Endodermal cell (in vitro differentiated cells): ENCODE measurements at regions not wholly inside any gene's neighbourhood (a gene's known extent, or its start where the extent isn't known, plus 50 kb on each side); places are given as distances from the start of the nearest gene placed in this dataset.
"Not testable (repeated sequence)": the region's sequence is repeated elsewhere in the genome, so short reads cannot be mapped to it uniquely, and the experiment has no call there.

Experiments used
- DNase-seq: peaks from one replicate; pipeline ENCODE4 v3.0.0-alpha.2; 2017
- H3K27ac ChIP-seq: 2 replicates; pipeline ENCODE4 v1.5.1; 2013; ENCODE audit warnings: mild to moderate bottlenecking, low read depth, low read length, moderate library complexity
- H3K27me3 ChIP-seq: 2 replicates; pipeline ENCODE4 v1.6.1; 2013; ENCODE audit warnings: mild to moderate bottlenecking, low read length, moderate library complexity; ENCODE audit not compliant: insufficient read depth, control insufficient read depth, poor library complexity, severe bottlenecking
- H3K36me3 ChIP-seq: 2 replicates; pipeline ENCODE4 v1.7.0; 2013; ENCODE audit warnings: mild to moderate bottlenecking, low read length, moderate library complexity; ENCODE audit not compliant: control insufficient read depth, insufficient read depth
- H3K4me1 ChIP-seq: one replicate; pipeline ENCODE4 v1.7.0; 2013; ENCODE audit warnings: low read length; ENCODE audit not compliant: control insufficient read depth, insufficient read depth
- H3K4me3 ChIP-seq: 2 replicates; pipeline ENCODE4 v1.5.1; 2013; ENCODE audit warnings: mild to moderate bottlenecking, low read length, moderate library complexity
- H3K9ac ChIP-seq: 2 replicates; pipeline ENCODE4 v1.6.1; 2013; ENCODE audit warnings: mild to moderate bottlenecking, low read length, moderate library complexity; ENCODE audit not compliant: poor library complexity, severe bottlenecking; ENCODE audit errors: extremely low read depth
- H3K9me3 ChIP-seq: 2 replicates; pipeline ENCODE4 v1.6.1; 2013; ENCODE audit warnings: mild to moderate bottlenecking, low read length, moderate library complexity; ENCODE audit not compliant: control insufficient read depth
- H3K27ac Mint-ChIP-seq: 2 replicates; pipeline ENCODE4 v1.8.0; 2020; ENCODE audit warnings: mixed read lengths
- H3K27me3 Mint-ChIP-seq: 2 replicates; pipeline ENCODE4 v1.8.0; 2021; ENCODE audit warnings: mild to moderate bottlenecking, mixed read lengths; ENCODE audit not compliant: insufficient read depth
- H3K36me3 Mint-ChIP-seq: 2 replicates; pipeline ENCODE4 v1.8.0; 2020; ENCODE audit warnings: low read depth, mixed read lengths
- H3K4me1 Mint-ChIP-seq: 2 replicates; pipeline ENCODE4 v1.8.0; 2020; ENCODE audit warnings: mixed read lengths
- H3K4me3 Mint-ChIP-seq: 2 replicates; pipeline ENCODE4 v1.8.0; 2020; ENCODE audit warnings: mild to moderate bottlenecking, moderate library complexity, mixed read lengths
- H3K9me3 Mint-ChIP-seq: 2 replicates; pipeline ENCODE4 v1.8.0; 2020; ENCODE audit warnings: mild to moderate bottlenecking, mixed read lengths
- CTCF ChIP-seq: fragments of 200-600 bp; sonication (generic); conservative IDR thresholded peaks from 2 replicates; pipeline ENCODE4 v1.5.0; 2021; ENCODE audit warnings: antibody characterized with exemption, mild to moderate bottlenecking
- WGBS, 2 experiments: methylation state at CpG; one replicate each; pipeline versions ENCODE4 v1.1.5 to v1.1.7; 2013; ENCODE audit warnings: missing lambda C conversion rate in 2 of 2, mixed read lengths in 1 of 2; ENCODE audit not compliant: insufficient coverage in 1 of 2, insufficient read length in 1 of 2; 5-methylcytosine and 5-hydroxymethylcytosine counted together

- Mint-ChIP-seq H3K9me3 (no peaks in the 10 kb centered on the region), H3K4me3 (no peak overlapping the region), H3K27me3 (peaks cover 2% of the 10 kb centered on the region), H3K4me1 (peaks cover 5% of the 10 kb centered on the region), H3K27ac (no peak overlapping the region), H3K36me3 (no peaks in the 10 kb centered on the region)
- Histone ChIP-seq H3K27ac (no peak overlapping the region), H3K27me3 (no peaks in the 10 kb centered on the region), H3K9me3 (no peaks in the 10 kb centered on the region), H3K4me1 (no peaks in the 10 kb centered on the region), H3K36me3 (no peaks in the 10 kb centered on the region), H3K9ac (no peak overlapping the region), H3K4me3 (no peak overlapping the region)
- TF ChIP-seq CTCF, result no peak
- WGBS, 2 experiments, result 90 to 95% methylated on average over 3 of the region's 3 CpGs
- no peak for DNase-seq
These were observed 319.3 kb upstream of the PPARGC1A start for GRCh38 chr4:24209131-24209530.

DNA sequence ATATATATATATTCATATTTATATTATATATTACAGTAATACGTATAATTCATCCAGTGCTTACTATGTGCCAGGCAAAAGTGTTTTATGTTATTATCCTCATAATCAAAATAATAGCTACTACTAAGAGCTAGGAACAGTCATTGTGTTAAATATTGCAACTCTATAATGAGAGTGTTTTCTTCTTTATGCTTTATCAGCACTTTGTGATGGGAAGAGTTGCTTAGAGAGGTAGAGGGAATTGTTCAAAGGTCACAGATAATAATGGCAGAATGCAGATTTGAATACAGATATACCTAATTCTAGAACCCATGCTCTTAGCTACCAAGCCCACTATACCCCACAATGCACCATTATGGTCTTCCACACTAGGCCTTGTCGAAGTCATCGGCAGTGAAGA is 318.8 kb upstream of the PPARGC1A start:
- Histone ChIP-seq H3K9ac (no peak overlapping the region), H3K36me3 (no peaks in the 10 kb centered on the region), H3K9me3 (no peaks in the 10 kb centered on the region), H3K27me3 (no peaks in the 10 kb centered on the region), H3K4me1 (no peaks in the 10 kb centered on the region), H3K27ac (no peak overlapping the region), H3K4me3 (no peak overlapping the region)
- WGBS, 2 experiments, result 100% methylated on average over 2 of the region's 3 CpGs
- H3K4me1 Mint-ChIP-seq, result peaks cover 10% of the 10 kb centered on the region
- H3K9me3 Mint-ChIP-seq, result no peaks in the 10 kb centered on the region
- H3K4me3 Mint-ChIP-seq, result no peak overlapping the region
- H3K36me3 Mint-ChIP-seq, result no peaks in the 10 kb centered on the region
- no peak for TF ChIP-seq CTCF
- no peak overlapping the region for H3K27ac Mint-ChIP-seq
- no peak for DNase-seq
- H3K27me3 Mint-ChIP-seq, result peaks cover 2% of the 10 kb centered on the region

DNA sequence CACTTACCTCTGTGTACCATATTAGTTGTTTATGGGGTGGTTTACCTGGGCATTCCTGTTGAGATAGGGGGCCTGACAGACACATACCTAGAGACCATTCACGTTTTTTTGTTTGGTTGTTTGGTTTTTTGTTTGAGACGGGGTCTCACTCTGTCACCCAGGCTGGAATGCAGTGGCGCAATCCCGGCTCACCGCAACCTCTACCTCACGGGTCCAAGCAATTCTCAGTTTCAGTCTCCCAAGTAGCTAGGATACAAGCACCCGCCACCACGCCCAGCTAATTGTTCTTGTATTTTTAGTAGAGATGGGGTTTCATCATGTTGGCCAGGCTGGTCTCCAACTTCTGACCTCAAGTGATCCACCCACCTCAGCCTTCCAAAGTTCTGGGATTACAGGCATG is 314.9 kb upstream of the PPARGC1A start:
- WGBS, 2 experiments, result 69 to 83% methylated on average over 2 to 8 of the region's 8 CpGs
- peaks cover 10% of the 10 kb centered on the region for H3K4me1 Mint-ChIP-seq
- H3K27ac Mint-ChIP-seq, H3K9ac ChIP-seq, H3K4me3 Mint-ChIP-seq, H3K9me3 Mint-ChIP-seq, H3K27me3 Mint-ChIP-seq, H3K27ac ChIP-seq, H3K27me3 ChIP-seq, H3K36me3 Mint-ChIP-seq, H3K4me3 ChIP-seq, DNase-seq, H3K36me3 ChIP-seq, H3K4me1 ChIP-seq, H3K9me3 ChIP-seq: not testable (repeated sequence)

DNA sequence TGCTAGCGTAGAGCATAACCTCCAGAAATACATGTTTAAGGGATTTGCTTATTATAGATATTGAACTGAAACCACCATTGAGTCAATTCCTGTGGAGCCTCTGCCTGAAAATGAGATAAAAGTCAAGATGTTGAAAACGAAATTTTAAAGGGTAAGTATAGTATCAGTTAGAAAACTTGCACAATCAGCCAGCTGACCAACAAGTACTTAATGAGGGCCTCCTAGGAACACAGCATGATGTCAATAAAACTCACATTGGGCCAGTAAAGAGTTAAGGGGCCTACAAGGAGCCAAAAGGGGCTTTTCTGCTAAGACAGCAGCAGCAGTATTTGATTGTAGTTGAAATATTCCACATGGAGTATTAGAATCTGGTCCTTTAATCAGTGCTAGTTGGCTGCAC is 314.1 kb upstream of the PPARGC1A start:
- Mint-ChIP-seq H3K27ac (no peak overlapping the region), H3K4me1 (peaks cover 16% of the 10 kb centered on the region), H3K9me3 (no peaks in the 10 kb centered on the region), H3K36me3 (no peaks in the 10 kb centered on the region), H3K4me3 (no peak overlapping the region), H3K27me3 (peaks cover 5% of the 10 kb centered on the region)
- Histone ChIP-seq H3K4me3 (no peak overlapping the region), H3K36me3 (no peaks in the 10 kb centered on the region), H3K27me3 (no peaks in the 10 kb centered on the region), H3K9me3 (no peaks in the 10 kb centered on the region), H3K9ac (no peak overlapping the region), H3K27ac (no peak overlapping the region), H3K4me1 (no peaks in the 10 kb centered on the region)
- 92 to 100% methylated on average over 1 to 2 of the region's 2 CpGs for WGBS, 2 experiments
- DNase-seq, result no peak
- TF ChIP-seq CTCF, result no peak
